WTC11 (cell line): ENCODE measurements at regions not wholly inside any gene's neighbourhood (a gene's known extent, or its start where the extent isn't known, plus 50 kb on each side); places are given as distances from the start of the nearest gene placed in this dataset.

Experiments
- ATAC-seq: fragments of 200-7000 bp; cut with Tn5 transposase; 2 replicates; pipeline ENCODE4 v1.10.0; 2021; ENCODE audit warnings: mild to moderate bottlenecking, moderate library complexity
- CTCF ChIA-PET: fragments of 300-600 bp; sonication (Branson Sonifier 250); formaldehyde crosslinking; loops from one replicate; lab custom pipeline; 2021; ENCODE audit warnings: antibody characterized with exemption; lab: Charles Lee
- POLR2A ChIA-PET: fragments of 350-600 bp; sonication (Branson Sonifier 250); formaldehyde crosslinking; loops from one replicate; lab custom pipeline; 2021; ENCODE audit warnings: antibody characterized with exemption; lab: Charles Lee
- DNase-seq: peaks from one replicate; pipeline ENCODE4 v3.0.0; 2021; ENCODE audit warnings: low spot score
- H3K27ac Mint-ChIP-seq: 2 replicates; pipeline ENCODE4 v1.8.0; 2021; ENCODE audit warnings: mixed read lengths
- H3K27me3 Mint-ChIP-seq: 2 replicates; pipeline ENCODE4 v1.8.0; 2021; ENCODE audit warnings: low read depth, mild to moderate bottlenecking, moderate library complexity, mixed read lengths
- H3K36me3 Mint-ChIP-seq: 2 replicates; pipeline ENCODE4 v1.8.0; 2021; ENCODE audit warnings: mixed read lengths
- H3K4me1 Mint-ChIP-seq: 2 replicates; pipeline ENCODE4 v1.8.0; 2022; ENCODE audit warnings: mixed read lengths
- H3K4me3 Mint-ChIP-seq: 2 replicates; pipeline ENCODE4 v1.8.0; 2021; ENCODE audit warnings: mild to moderate bottlenecking, moderate library complexity, mixed read lengths
- H3K9me3 Mint-ChIP-seq: 2 replicates; pipeline ENCODE4 v1.8.0; 2021; ENCODE audit warnings: mixed read lengths
- ARID4B ChIP-seq: sonication (generic); formaldehyde crosslinking; IDR thresholded peaks from 2 replicates; pipeline ENCODE4 v1.8.0; 2023; ENCODE audit warnings: missing genetic modification reagents, mild to moderate bottlenecking, borderline replicate concordance
- CTCF ChIP-seq: fragments of 200-600 bp; IDR thresholded peaks from 2 replicates; pipeline ENCODE4 v1.8.0; 2022; ENCODE audit warnings: antibody characterized with exemption
- E2F5 ChIP-seq: sonication (generic); formaldehyde crosslinking; IDR thresholded peaks from 2 replicates; pipeline ENCODE4 v1.8.1; 2022; ENCODE audit warnings: mild to moderate bottlenecking, moderate library complexity, missing genetic modification reagents
- FOXK1 ChIP-seq: sonication (generic); formaldehyde crosslinking; IDR thresholded peaks from 2 replicates; pipeline ENCODE4 v1.8.0; 2022; ENCODE audit warnings: mild to moderate bottlenecking, moderate library complexity, missing genetic modification reagents
- GTF2I ChIP-seq: fragments of 250-450 bp; sonication (Bioruptor Pico); conservative IDR thresholded peaks from 2 replicates; pipeline ENCODE4 v1.4.0; 2021; ENCODE audit warnings: mild to moderate bottlenecking
- IRF2 ChIP-seq: sonication (generic); formaldehyde crosslinking; IDR thresholded peaks from 2 replicates; pipeline ENCODE4 v1.8.0; 2022; ENCODE audit warnings: low read depth, missing genetic modification reagents, borderline replicate concordance
- JUN ChIP-seq: sonication (generic); formaldehyde crosslinking; IDR thresholded peaks from 2 replicates; pipeline ENCODE4 v1.8.0; 2023; ENCODE audit warnings: mild to moderate bottlenecking, missing genetic modification reagents
- KAT7 ChIP-seq: sonication (generic); formaldehyde crosslinking; IDR thresholded peaks from 2 replicates; pipeline ENCODE4 v1.8.1; 2023; ENCODE audit warnings: missing genetic modification reagents, mild to moderate bottlenecking, borderline replicate concordance
- NR1H2 ChIP-seq: sonication (generic); formaldehyde crosslinking; IDR thresholded peaks from 2 replicates; pipeline ENCODE4 v1.9.0; 2021; ENCODE audit warnings: mild to moderate bottlenecking, moderate library complexity, missing genetic modification reagents
- SOX15 ChIP-seq: fragments of 250-450 bp; sonication (Bioruptor Pico); IDR thresholded peaks from 2 replicates; pipeline ENCODE4 v1.9.0; 2021; ENCODE audit warnings: mild to moderate bottlenecking
- SP1 ChIP-seq: sonication (generic); formaldehyde crosslinking; conservative IDR thresholded peaks from 2 replicates; pipeline ENCODE4 v1.8.1; 2022; ENCODE audit warnings: missing genetic modification reagents
- ZBTB43 ChIP-seq: sonication (generic); formaldehyde crosslinking; IDR thresholded peaks from 2 replicates; pipeline ENCODE4 v1.8.1; 2023; ENCODE audit warnings: mild to moderate bottlenecking, missing genetic modification reagents
- ZNF121 ChIP-seq: sonication (generic); formaldehyde crosslinking; IDR thresholded peaks from 2 replicates; pipeline ENCODE4 v1.8.0; 2023; ENCODE audit warnings: missing genetic modification reagents
- ZNF317 ChIP-seq: sonication (generic); formaldehyde crosslinking; IDR thresholded peaks from 2 replicates; pipeline ENCODE4 v1.8.1; 2023; ENCODE audit warnings: low read depth, mild to moderate bottlenecking, moderate library complexity, missing genetic modification reagents, borderline replicate concordance
- ZNF423 ChIP-seq: fragments of 250-450 bp; sonication (Bioruptor Pico); IDR thresholded peaks from 2 replicates; pipeline ENCODE4 v2.1.2; 2022; ENCODE audit warnings: mild to moderate bottlenecking, moderate library complexity

- Mint-ChIP-seq H3K4me1 (peaks cover 8% of the 10 kb centered on the region), H3K4me3 (no peak overlapping the region), H3K36me3 (no peaks in the 10 kb centered on the region), H3K27ac (no peak overlapping the region), H3K9me3 (peaks cover 10% of the 10 kb centered on the region; the same call in 1 of the 2 replicates), H3K27me3 (no peaks in the 10 kb centered on the region)
- ATAC-seq (no peak; the same call in 1 of the 2 replicates), DNase-seq (no peak)
- ChIA-PET CTCF (no interaction called here), POLR2A (no interaction called here)
- TF ChIP-seq JUN (CRISPR knock-in tag) (no peak), E2F5 (CRISPR knock-in tag) (no peak), FOXK1 (CRISPR knock-in tag) (no peak), ZBTB43 (CRISPR knock-in tag) (no peak), IRF2 (no peak), ZNF317 (CRISPR knock-in tag) (no peak), GTF2I (no peak), ZNF423 (CRISPR knock-in tag) (no peak), ZNF121 (CRISPR knock-in tag) (no peak), ARID4B (CRISPR knock-in tag) (no peak)
Observed at GRCh38 chr9:73265876-73266275, 114.2 kb downstream of the ANXA1 start.

GRCh38 chr9:73269430-73270101, 117.9 kb downstream of the ANXA1 start:
- Mint-ChIP-seq H3K36me3 (no peaks in the 10 kb centered on the region), H3K27ac (peak overlapping the region; percentile 54; the same call in 1 of the 2 replicates), H3K4me1 (peaks cover 11% of the 10 kb centered on the region), H3K4me3 (no peak overlapping the region), H3K9me3 (peaks cover 10% of the 10 kb centered on the region; the same call in 1 of the 2 replicates), H3K27me3 (no peaks in the 10 kb centered on the region; the same call in 1 of the 2 replicates)
- ChIA-PET CTCF (interaction anchor here (0.8 to 1.6 kb wide), 9 partner anchors 10 to 1110 kb away, joined by 3 to 23 read pairs (median 5); no protein-coding TSS in a partner anchor), POLR2A (no interaction called here)
- DNase-seq (no peak), ATAC-seq (peak; percentile 68)
- TF ChIP-seq KAT7 (CRISPR knock-in tag) (no peak), NR1H2 (CRISPR knock-in tag) (no peak), ZBTB43 (CRISPR knock-in tag) (no peak), CTCF (peak; percentile 13; the same call in 1 of the 2 replicates), SOX15 (CRISPR knock-in tag) (no peak), SP1 (no peak)
